VCaP (cell line): ENCODE measurements at regions not wholly inside any gene's neighbourhood (a gene's known extent, or its start where the extent isn't known, plus 50 kb on each side); places are given as distances from the start of the nearest gene placed in this dataset.
"Not testable (repeated sequence)": the region's sequence is repeated elsewhere in the genome, so short reads cannot be mapped to it uniquely, and the experiment has no call there.

Experiments used
- H3K27ac ChIP-seq: fragments of 450-650 bp; 2 replicates; pipeline ENCODE4 v1.5.1; 2017
- TF ChIP-seq, protein P1 (sequence below): fragments of 450-650 bp; conservative IDR thresholded peaks from 2 replicates; pipeline ENCODE4 v1.5.1; 2017; ENCODE audit warnings: mild to moderate bottlenecking, moderate library complexity

DNA sequence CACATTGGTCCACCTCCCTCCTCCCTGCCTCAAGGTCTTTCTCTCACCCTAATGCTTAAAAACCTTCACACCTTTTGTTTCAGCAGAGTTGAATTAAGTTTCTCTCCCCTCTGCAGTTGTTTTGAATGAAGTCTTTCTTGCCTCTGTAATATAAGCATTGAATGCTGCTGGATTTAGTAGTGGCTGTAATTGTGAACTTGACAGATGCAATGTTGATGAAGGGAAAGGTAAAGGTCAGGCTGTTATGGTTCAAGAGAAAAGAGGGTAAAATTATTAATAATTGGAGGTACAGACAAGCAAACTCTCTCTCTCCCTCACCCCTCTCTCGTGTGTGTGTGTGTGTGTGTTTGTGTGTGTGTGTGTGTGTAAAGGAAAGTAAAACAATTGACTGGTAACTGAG, 509.8 kb downstream of the AMY1C start:
- TF ChIP-seq, protein P1, sequence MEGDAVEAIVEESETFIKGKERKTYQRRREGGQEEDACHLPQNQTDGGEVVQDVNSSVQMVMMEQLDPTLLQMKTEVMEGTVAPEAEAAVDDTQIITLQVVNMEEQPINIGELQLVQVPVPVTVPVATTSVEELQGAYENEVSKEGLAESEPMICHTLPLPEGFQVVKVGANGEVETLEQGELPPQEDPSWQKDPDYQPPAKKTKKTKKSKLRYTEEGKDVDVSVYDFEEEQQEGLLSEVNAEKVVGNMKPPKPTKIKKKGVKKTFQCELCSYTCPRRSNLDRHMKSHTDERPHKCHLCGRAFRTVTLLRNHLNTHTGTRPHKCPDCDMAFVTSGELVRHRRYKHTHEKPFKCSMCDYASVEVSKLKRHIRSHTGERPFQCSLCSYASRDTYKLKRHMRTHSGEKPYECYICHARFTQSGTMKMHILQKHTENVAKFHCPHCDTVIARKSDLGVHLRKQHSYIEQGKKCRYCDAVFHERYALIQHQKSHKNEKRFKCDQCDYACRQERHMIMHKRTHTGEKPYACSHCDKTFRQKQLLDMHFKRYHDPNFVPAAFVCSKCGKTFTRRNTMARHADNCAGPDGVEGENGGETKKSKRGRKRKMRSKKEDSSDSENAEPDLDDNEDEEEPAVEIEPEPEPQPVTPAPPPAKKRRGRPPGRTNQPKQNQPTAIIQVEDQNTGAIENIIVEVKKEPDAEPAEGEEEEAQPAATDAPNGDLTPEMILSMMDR = no peak
- no peak overlapping the region for H3K27ac ChIP-seq

DNA sequence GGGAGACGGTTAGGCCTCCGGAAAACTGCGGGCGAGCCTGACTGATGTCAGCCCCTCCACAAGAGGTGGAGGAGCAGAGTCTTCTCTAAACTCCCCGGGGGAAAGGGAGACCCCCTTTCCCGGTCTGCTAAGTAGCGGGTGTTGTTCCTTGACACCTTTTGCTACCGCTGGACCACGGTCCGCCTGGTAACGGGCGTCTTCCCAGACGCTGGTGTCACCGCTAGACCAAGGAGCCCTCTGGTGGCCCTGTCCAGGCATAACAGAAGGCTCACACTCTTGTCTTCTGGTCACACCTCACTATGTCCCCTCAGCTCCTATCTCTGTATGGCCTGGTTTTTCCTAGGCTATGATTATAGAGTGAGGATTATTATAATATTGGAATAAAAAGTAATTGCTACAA, 513.4 kb downstream of the AMY1C start:
- not testable (repeated sequence) for H3K27ac ChIP-seq
- TF ChIP-seq, protein P1 = peak; percentile 20; the same call in 1 of the 2 replicates

DNA sequence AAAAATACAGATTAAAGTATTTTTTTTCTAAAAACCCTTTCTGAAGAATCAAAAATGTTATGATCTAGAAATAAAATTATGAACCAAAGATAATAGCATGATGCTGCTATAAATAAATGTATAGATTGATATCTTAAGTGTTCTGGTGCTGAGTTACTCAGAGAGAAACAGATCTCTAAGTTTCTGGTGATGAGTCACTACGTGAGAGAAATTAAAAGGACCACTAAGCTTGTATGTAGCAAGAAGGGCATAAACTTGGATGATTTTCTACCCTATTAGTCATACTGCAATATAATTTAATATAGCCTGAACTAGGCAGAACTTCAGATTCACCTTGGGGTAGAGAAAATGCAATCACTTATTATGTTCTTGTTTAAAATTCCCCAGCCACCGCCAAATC, 514.8 kb downstream of the AMY1C start:
- no peak overlapping the region for H3K27ac ChIP-seq
- TF ChIP-seq, protein P1 = no peak

DNA sequence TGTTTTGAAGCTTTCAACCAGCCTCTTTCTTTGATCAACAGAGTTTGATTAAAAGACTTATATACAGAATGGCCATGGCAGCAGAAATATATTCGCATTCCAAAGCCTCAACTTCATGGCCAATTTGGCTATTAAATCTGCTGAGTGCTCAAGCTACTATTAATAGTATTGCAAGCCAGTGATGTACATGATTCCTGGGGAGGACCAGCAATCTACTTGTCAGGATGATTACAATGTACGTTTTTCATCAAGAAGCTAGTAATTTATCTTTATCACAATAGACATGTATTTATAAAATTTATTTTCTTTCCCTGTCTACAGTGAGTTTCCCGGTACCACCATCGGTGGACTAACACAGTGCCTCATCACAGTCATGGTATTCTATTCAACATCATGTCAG, 515.5 kb downstream of the AMY1C start:
- TF ChIP-seq, protein P1 = no peak
- H3K27ac ChIP-seq = no peak overlapping the region

DNA sequence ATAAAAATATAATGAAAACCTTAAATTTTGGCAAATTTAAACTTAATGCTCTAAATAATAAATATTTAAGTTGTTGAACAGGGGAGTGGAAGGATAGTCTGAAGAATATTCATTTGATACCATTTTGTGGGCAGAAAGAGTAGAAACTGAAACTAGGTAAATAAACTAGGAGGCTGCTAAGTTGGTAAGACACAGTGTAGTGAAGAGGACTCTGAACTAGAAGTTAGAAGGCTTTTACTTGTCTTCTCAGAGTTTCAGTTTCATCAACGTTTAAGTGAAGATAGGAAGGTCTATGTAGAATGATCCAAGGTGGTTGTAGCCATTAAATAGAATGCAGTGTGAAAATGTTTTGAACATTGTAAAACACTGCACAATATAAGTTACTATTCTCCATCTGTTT, 516.9 kb downstream of the AMY1C start:
- H3K27ac ChIP-seq = no peak overlapping the region

DNA sequence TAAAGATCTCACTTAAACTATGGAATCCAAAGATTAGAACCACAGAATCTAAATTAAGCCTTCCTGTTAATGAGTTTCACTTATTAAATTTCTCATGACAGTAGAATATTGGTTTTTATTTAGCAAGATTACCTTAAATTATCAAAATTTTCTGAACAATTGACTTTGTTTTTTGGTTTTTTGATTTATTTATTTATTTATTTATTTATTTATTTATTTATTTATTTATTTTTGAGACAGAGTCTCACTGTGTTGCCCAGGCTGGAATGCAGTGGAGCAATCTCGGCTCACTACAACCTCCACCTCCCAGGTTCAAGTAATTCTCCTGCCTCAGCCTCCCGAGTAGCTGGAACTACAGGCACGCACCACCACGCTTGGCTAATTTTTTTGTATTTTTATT, 538.6 kb downstream of the AMY1C start:
- H3K27ac ChIP-seq = not testable (repeated sequence)

More for the DNA sequence above, 516.9 kb downstream of the AMY1C start:
- TF ChIP-seq, protein P1 = no peak

DNA sequence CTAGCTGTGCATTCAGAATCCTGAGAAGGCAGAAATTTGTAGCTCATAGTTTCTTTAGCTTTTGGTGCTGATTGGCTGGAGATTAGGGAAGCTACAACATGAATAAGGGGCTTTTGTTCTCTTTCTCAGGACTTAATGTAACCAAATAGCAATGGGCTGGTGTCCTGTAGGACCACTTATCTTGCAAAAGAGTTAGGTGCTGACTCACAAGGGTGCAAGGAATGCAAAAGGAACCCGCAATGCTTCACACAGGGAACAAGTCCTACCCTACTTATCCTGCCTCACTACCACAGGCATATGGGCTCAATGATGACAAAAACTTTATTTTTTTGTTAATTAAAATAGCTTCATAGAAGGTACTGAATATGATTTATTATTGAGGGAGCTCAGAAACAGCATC, 541.5 kb downstream of the AMY1C start:
- TF ChIP-seq, protein P1 = no peak

DNA sequence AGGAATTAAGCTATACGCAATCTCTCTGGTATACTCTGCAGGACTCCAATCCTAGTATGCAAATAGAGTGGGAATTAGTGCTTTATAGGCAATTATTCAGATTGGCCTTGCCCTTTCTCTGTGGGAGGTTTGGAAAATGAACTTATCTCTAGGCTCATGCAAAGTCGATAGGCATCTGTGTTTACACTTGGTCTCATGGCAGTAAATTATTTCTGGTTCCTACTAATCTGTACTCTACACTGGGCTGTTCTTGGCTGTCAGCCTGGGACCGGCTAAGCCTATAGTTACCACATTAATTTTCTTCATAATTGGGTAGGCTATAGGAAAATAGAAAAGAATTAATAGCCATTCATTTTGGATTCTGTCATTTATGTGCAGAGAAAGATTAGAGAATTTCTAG, 544.6 kb downstream of the AMY1C start:
- TF ChIP-seq, protein P1 = no peak
- H3K27ac ChIP-seq = no peak overlapping the region

More for the DNA sequence above, 541.5 kb downstream of the AMY1C start:
- no peak overlapping the region for H3K27ac ChIP-seq
